ENCODE measurements at regions not wholly inside any gene's neighbourhood (a gene's known extent, or its start where the extent isn't known, plus 50 kb on each side); places are given as distances from the start of the nearest gene placed in this dataset.

DNA sequence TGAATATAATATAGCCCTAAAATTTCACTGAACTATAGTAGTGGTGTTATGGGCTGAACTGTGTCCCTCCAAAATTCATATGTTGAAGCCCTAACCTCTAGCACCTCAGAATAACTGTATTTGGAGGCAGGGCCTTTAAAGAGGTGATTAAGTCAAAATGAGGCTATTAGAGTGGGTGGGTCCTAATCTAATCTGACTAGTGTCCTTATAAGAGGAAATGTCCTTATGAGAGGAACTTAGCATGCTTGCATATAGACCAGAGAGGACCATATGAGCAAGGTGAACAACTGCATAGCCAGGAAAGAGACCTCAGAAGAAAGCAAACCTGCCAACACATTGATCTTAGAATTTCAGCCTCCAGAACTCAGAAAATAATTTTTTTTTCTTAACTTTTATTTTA, 238.4 kb downstream of the ZEB2 start:
- DNase-seq (ENCODE audit: low spot score) = no peak

DNA sequence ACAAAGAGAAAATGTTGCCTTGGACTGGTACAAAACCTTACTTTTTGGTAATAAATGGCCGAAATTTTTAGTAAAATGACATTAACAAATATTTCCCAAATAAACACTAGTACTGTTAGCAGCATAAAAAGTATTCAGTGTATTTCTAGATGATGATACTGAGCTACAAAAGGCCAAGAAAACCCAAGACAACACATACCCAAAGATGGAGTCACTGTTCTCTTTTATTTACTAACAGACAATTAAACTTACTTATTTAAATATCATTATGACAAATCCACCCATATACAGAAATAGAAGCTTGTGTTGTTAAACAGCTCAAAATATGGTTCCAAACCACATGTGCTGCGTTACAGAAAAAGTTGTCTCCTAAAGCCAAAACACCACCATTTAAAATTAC, 239.9 kb downstream of the ZEB2 start:
- DNase-seq (ENCODE audit: low spot score) = no peak

DNA sequence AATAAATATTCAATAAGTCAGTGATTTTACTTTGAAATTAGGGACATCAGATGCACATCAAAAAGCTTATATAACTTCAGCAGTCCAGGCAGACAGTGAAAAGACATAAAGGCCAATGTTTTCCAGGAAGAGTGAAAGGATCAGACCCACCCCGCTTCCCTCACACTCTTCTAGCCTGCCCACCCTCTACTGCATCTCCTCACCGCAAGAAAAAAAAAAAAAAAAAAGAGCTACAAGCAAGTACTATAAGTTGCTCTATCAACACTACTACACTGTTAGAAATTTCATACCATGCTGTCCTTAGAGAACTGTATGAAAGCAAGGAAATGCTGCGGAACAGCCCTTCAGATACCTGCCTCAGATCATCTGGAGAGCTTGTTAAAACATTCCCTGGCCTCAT, 240.8 kb downstream of the ZEB2 start:
- no peak for DNase-seq (ENCODE audit: low spot score)

DNA sequence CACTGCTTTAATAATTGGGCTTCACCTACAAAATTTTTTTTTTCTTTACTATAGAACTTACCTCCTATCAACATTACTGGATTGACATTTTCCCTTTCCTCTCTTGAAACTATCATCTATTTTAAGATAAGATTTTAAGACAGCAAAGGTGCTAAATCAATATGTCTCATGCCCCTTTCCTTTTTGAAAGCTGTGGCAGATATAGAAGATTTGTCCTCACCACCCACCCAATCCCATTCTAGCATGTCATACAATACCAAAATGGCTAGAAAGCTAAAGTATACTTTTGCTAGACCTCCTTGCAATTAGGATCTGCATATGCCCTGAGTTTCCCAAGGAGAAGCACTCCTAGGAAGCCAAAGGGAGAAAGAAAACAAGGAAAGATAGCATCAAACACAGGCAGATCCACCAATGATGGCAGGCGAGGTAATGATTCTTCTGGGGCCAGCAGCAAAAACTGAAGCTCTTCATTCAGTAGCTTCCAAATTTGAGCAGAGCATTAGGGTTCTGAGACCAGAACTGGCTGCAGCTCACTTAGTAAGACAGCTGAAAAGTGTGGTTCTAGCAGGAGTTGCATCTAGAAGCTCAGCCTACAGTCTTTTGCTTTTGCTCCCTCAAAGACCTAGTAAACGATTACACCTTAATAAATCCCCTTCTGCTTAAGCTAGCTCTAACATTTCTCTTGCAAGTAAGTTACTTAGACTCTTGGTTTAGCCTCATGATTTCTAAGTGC, 242.1 kb downstream of the ZEB2 start:
- DNase-seq (ENCODE audit: low spot score) = no peak

DNA sequence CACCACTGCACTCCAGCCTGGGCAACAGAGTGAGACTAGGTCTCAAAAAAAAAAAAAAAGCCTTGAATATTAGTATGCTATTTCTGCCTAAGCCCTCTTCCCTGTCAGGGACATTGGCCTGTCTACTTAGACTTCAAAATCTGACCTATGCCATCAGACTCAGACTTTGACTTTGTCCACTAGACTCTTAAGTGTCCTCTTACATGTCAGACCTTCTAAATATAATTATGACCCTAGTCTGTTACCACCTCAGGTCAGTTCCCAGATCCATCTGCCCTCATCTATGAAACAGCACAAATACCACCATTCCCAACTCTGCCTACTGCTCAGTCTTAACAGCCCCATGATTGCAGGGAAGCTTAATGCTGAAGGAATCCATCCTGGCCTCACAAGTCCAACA, 244.6 kb downstream of the ZEB2 start:
- DNase-seq (ENCODE audit: low spot score) = no peak

DNA sequence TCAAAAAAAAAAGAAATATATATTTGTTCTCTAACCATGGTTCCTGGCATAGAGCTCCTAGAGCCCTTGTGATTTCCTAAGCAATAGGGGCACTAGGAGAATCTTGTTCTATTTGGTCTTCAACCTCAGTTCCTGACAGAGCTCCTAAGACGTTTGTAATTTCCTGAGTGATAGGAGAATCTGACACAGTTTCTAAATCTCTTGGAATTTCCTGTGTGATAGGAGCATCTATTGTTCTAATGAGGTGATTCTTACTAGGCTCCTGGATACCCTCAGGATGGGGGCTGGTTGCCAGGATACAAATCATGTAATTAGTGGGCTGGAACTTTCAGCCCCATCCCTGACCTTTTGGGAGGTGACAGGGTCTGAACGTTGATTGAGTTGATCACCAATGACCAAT, 245.8 kb downstream of the ZEB2 start:
- no peak for DNase-seq (ENCODE audit: low spot score)

DNA sequence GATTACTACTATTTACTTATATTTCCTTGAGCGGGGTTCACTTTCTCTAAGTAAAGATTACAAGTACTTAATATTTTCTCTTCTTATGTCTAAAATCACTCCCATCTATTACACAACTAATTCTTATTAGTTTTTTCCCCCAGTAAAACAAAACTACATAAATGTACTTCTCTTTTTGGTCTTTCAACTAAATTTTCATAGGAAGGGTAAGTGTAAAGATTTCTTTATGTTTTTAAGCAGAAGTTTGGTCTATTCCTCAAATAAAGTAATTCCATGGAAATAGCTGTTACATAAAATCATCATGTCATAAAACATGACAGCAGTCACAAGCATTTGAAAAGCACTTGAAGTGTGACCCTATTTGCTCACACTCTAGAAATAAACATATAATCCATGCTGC, 249.0 kb downstream of the ZEB2 start:
- no peak for DNase-seq (ENCODE audit: low spot score)

DNA sequence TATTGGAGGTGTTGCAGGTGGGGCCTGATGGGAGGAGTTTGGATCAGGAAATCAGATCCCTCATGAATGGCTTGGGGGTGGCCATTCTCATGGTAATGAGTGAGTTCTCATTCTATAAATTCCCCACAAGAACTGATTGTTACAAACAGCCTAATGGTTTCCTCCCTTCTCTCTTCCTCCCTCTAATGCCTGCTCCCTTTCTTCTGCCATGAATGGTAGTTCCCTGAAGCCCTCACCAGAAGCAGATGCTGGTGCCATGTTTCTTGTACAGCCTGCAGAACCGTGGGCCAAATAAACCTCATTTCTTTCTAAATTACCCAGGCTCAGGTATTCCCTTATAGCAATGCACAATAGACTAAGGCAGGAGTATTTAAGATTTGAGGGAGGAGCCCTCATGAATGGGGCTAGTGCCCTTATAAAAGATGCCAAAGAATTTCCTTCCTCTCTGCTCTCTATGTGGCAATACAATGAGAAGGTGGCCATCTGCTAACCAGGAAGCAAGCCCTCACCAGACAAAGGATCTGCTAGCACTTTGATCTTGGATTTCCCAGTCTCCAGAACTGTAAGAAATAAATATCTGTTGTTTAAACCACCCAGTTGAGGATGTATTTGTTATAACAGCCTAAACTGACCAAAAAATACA, 251.8 kb downstream of the ZEB2 start:
- no peak for DNase-seq (ENCODE audit: low spot score)

DNA sequence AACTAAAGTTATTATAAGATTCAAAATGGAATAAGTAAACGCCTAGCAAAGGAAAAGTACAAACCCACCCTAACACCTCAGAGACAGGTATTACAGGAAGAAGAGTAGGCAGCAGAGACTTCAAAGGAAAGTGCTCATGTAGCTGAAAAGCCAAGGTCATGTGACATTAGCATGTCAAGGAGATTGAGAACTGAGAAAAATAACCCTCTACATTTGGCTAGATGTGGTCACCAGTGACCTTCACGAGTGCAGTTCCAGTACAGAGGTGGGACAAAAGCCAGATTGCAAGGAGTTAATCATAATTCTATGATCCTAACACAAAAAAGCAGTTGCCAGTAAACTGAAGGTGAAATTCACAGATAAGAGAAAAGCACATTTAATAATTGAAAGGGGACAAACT, 252.7 kb downstream of the ZEB2 start:
- DNase-seq (ENCODE audit: low spot score) = peak; percentile 14

DNA sequence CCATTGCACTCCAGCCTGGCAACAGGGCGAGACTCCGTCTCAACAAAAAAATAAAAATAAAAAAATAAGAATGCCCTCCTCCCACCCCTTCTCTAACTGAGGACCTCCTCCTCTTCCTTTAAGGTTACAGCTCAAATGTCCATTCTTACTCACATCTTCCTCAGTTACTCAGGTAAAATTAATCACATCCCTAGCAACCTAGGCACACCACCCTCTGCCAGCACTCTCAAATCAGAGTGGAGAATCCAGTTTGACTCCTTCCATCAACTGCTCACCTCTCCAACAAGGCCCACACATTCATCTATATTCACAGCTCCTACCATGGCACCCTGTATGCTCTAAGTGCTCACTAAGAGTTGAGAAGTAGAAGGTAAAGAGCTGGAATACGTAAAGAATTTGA, 254.3 kb downstream of the ZEB2 start:
- no peak for DNase-seq (ENCODE audit: low spot score)

DNA sequence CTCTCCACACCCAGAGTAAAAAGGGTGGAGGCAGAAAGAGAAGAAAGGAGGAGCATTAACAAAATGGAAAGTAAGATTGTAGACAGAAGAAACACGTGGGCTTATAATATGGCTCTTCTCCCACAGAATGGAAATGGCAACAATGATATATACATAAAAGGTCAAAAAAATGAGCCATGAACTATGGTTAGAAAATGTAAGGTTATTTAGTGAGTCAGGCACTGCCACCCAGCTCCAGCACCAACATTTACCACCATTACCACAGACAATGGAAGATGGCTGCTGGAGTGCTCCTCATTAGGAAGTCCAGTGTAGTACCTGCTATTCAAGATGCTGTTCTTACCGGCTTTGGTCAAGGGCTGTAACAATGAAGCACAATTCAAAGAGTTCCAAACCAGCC, 258.0 kb downstream of the ZEB2 start:
- no peak for DNase-seq (ENCODE audit: low spot score)

DNA sequence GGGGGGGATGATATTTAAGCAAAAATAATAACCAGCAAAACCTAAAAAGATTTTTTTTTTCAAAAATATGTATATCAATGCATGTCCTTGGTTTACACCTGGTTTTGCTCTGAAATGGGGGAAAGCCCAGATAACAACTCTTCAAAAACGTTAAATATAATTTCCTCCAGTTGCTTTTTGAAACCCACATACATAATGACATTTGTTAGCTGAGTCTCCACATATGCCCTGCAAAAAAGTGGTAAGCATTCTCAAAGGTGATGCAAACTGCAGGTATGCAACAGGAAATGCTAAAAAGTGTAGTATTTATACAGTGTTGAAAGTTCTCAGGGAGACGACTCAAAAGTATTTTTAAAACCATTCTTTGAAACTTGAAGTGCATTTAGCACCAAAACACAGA, 258.6 kb downstream of the ZEB2 start:
- no peak for DNase-seq (ENCODE audit: low spot score)

DNA sequence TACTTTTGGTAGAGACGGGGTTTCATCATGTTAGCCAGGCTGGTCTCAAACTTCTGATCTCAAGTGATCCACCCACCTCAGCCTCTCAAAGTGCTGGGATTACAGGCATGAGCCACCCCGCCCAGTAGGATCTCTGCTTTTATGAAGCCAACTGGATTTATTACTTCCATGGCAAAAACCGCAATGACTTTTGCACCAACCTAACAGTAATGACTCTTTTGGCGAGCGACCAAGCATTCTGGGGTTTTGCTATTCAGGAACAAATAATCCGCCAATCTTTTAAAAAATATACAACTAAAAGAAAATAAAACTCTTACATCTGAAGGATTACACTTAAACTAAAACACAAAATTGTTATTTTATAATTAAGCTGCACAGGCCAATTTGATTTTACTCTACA, 260.6 kb downstream of the ZEB2 start:
- no peak for DNase-seq (ENCODE audit: low spot score)

DNA sequence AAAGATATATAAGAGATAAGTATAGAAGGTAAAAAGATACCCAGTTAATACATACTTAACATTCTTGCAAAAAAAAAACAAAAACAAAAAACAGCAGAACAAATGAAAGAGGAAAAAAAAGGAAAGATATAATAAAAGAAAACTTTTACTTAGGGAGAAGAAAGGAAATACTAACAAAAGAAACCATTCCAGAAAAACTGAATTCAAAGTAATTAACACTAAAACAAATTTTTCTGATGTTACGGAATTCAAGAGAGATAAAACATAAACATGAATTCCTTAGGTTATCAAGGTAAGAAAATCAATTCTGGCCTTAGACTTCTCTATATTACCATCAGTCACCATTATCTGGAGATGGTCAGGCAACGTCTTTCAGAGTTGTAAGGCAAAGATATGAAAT, 261.8 kb downstream of the ZEB2 start:
- DNase-seq (ENCODE audit: low spot score) = no peak

DNA sequence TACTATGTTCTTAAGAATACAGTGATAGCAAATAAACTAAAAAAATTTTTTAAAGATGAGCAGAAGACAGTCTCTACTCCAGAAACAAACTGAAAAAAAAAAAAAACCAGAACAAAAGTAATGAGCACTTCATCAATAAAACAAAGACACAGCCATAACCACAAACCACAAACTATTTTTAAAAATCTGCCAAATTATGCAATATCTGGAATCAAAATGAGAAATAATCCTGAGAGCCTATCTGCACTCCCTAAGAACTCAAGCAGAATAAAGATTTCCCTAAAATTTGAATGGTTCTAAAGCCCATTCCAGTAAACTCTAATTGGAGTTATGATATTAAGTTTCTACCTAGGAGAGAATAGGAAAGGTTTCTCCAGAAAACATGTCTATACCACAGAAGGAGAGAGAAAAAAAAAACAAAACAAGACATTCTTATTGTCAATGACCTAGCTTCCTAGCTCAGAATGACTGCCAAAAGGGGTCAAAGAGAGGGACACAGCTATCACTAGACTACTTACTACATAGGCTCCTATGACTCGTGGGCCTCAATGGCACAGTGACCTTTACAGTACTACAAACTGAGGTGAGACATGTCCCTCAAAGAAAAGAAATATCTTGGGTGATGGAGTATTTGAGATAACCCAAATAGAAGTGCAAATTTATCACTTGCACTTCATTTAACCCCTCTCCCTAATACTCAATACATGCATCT, 262.8 kb downstream of the ZEB2 start:
- DNase-seq (ENCODE audit: low spot score) = no peak

DNA sequence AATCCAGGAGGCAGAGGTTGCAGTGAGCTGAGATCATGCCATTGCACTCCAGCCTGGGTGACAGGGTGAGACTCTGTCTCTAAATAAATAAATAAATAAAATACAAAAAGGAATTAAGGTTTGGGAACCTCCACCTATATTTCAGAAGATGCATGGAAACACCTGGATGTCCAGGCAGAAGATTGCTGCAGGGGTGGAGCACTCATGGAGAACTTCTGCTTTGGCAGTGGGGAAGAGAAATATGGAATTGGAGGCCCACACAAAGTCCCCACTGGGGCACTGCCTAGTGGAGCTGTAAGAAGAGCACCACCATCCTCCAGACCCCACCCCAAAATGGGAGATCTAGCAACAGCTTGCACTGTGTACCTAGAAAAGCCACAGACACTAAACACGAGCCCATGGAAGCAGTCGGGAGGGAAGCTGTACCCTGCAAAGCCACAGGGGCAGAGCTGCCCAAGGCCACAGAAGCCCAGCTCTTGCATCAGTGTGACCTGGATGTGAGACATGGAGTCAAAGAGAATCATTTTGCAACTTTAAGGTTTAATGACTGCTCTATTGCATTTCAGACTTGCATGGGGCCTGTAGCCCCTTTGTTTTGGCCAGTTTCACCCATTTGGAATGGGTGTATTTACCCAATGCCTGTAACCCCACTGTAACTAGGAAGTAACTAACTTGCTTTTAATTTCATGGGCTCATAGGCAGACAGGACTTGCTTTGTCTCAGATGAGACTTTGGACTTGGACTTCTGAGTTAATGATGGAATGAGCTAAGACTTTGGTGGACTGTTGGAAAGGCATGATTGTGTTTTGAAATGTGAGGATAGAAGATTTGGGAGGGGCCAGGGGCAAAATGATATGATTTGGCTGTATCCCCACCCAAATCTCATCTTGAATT, 265.3 kb downstream of the ZEB2 start:
- DNase-seq (ENCODE audit: low spot score) = no peak

DNA sequence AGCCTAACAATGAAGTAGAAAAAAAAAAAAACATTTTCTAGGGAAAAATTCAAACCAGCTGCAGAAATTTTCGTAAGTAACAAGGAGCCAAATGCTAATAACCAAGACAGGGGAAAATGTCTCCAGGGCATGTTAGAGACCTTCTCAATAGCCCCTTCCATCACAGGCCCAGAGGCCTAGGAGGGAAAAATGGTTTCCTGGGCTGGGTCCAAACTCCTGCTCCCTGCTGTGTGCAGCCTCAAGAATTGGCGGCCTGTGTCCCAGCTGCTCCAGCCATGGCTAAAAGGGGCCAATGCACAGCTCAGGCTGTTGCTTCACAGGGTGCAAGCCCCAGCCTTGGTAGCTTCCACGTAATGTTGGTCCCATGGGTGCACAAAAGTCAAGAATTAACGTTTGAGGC, 266.2 kb downstream of the ZEB2 start:
- no peak for DNase-seq (ENCODE audit: low spot score)

DNA sequence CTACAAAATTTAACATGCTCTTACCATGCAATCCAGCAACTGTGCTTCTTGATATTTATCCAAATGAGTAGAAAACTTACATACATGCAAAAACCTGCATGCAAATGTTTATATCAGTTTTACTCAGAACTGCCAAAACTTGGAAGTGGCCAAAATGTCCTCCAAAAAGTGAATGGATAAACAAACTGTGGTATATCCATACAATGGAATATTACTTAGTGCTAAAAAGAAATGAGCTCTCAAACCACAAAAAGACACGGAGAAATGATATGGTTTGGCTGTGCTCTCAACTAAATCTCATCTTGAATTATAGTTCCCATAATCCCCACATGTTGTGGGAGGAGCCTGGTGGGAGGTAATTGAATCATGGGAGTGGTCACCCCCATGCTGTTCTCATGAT, 267.2 kb downstream of the ZEB2 start:
- no peak for DNase-seq (ENCODE audit: low spot score)

DNA sequence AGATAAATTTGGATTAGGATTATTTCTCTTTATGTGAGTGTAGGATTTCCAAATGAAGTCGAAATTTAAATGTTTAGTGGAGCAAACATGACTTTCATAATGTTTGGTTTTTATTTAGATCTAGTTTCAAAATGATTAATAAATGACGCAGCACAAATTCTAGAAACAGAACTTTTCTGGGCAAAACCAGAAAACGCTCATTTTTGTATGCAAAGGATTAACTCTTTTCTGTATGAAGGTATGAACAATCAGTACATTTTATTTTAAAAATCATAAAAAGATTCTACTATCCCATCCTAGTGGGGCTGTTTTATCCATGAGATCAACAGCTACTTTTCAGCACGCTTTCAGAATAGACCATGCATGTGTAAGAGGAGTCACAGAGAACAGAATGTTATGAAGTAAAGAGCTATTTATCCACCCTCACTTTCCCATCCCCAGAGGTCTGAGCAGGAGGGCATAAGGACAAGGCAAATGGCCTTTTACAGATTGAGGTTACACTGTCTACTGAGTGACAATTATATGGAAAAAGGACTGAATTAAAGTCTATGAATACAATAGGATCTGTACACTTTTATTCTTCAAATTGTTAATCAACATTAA, 270.8 kb downstream of the ZEB2 start:
- DNase-seq (ENCODE audit: low spot score) = no peak

DNA sequence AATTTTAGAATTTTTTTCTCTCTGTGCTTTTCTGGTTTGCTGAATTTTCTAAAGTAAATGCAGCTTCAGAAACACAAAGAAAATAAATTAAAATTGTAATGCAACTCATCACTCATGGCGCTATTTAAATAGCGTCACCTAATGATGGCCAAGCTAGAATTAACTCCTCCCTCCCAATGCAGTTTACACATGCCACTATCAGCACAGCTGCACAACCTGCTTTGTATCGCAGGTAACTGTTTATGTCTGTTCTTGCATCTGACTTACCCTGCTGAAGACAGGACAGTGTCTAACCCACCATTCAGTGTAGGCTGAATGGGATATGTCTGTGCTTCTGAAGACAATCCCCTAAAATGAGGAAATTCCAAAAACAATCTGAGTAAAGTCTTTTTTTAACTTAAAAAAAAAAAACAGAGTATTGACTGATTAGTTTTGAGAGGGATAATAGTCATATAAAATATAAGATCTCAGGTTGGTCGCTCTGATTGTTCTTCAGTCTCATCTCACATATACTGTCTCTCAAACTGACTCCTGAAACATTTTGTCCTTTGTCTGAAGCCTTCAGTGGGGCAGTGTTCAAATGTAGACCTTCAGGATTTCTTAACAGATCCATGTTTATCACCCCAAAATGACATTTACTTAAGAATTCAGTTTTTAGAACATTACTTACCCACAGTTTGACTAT, 271.4 kb downstream of the ZEB2 start:
- no peak for DNase-seq (ENCODE audit: low spot score)

DNA sequence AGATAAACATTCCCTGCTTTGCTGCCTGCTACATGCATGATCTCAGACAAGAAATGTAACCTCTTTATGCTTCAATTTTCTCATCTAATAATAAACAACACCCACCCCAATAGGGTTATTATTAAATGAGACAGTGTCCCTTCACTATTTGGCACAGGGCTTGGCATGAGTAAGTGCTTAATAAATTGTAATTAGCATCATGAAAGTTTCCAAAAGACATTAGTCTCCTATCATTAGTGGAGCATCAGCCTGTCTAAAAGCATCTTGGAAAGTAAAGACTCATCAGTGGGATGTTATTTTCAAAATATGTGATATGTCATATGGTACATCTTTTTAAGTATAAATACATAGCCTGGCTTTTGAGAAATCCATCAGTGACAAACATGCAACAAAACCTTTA, 275.0 kb downstream of the ZEB2 start:
- no peak for DNase-seq (ENCODE audit: low spot score)

DNA sequence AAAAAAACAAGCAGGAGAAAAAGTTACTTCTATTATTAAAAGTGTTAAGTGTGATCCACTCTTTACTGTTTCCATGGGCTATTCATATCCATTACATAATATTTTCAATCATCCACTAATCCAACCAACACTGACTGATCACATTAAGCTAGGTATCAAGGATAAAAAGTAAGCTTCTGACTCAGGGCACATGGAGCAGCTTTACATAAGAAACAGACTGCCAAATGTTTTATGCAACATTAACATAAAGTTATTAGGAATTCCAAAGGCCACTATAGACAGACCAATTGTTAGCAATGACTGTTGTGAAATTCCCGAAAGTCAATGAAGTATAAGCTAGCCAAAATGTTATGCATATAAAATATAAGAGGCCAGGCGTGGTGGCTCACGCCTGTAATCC, 277.6 kb downstream of the ZEB2 start:
- no peak for DNase-seq (ENCODE audit: low spot score)
